OCI-LY7 (cell line): ENCODE measurements at regions not wholly inside any gene's neighbourhood (a gene's known extent, or its start where the extent isn't known, plus 50 kb on each side); places are given as distances from the start of the nearest gene placed in this dataset.

Experiments used
- CTCF ChIP-seq: fragments of 200-600 bp; sonication (generic); conservative IDR thresholded peaks from 2 replicates; pipeline ENCODE4 v1.5.1; 2014; ENCODE audit warnings: mild to moderate bottlenecking, antibody characterized with exemption, low read length, moderate library complexity, mixed read lengths
- EZH2phosphoT487 ChIP-seq: fragments of 200-600 bp; sonication (generic); IDR thresholded peaks from 2 replicates; pipeline ENCODE4 v1.6.1; 2018; ENCODE audit warnings: low read depth, borderline replicate concordance, mild to moderate bottlenecking, mixed run types, antibody characterized with exemption, low read length, moderate library complexity, mixed read lengths

GRCh38 chr18:66707473-66707872 is 103.6 kb upstream of the CDH19 start:
- TF ChIP-seq CTCF (no peak), EZH2phosphoT487 (no peak)
